ENCODE measurements at regions not wholly inside any gene's neighbourhood (a gene's known extent, or its start where the extent isn't known, plus 50 kb on each side); places are given as distances from the start of the nearest gene placed in this dataset.

DNA sequence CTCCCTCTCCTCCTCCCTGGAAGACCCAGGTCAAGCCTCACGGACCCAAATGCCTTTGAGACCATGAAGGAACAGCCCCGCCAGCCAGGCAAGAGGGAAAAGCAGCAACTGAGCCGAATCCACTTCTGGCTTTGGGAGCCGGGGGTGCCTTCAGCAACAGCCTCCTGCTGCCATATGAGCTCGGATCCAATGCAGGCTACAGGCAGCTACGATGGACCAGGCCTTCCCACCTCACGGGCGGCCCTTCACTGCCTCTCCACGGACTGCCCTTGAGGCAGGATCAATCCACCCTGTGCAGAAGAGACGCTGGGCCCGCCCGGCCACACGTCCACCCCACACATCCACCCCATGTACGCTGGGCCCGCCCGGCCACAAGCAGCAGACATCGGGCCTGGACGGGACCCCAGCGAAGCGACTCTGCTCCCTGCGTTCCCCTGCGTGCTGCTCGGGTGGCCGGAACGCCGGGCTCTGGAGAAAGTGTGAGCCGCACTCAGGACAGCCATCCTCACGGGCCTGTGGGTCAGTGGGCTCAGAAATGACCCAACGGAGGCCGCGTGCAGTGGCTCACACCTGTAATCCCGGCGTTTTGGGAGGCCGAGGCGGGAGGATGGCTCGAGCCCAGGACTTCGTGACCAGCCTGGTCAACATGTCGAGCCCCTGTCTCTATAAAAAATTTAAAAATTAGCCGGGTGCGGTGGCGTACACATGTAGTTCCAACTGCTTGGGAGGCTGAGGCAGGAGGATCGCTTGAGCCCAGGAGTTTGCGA is 82.0 kb downstream of the FOXL3 start:
- Histone ChIP-seq H3K27ac (ENCODE audit: insufficient read depth, low read depth, low read length) (no peak overlapping the region), H3K79me2 (ENCODE audit: control insufficient read depth, insufficient read depth, low read length) (no peaks in the 10 kb centered on the region), H3K9me3 (replicated peaks; ENCODE audit: control insufficient read depth, insufficient read depth, low read length) (no peaks in the 10 kb centered on the region), H3K27me3 (ENCODE audit: control insufficient read depth in 2 of 2, insufficient read depth in 2 of 2, low read length in 2 of 2) (no peaks in the 10 kb centered on the region), H3K36me3 (ENCODE audit: control insufficient read depth in 2 of 2, extremely low read depth in 1 of 2, insufficient read depth in 2 of 2, low read length in 2 of 2) (no peaks in the 10 kb centered on the region), H3K9ac (replicated peaks; ENCODE audit: extremely low read depth, insufficient read depth, low read length) (no peak overlapping the region), H3K9me1 (replicated peaks; ENCODE audit: control insufficient read depth, extremely low read depth, insufficient read depth, low read length) (no peaks in the 10 kb centered on the region), H3K4me2 (ENCODE audit: insufficient read depth, low read length) (no peak overlapping the region), H3K4me1 (ENCODE audit: control insufficient read depth, extremely low read depth, insufficient read depth, low read length) (peaks cover 3% of the 10 kb centered on the region), H3K4me3 (replicated peaks in 1 of 3; ENCODE audit: insufficient read depth in 1 of 3, low read depth in 1 of 3, low read length in 3 of 3) (no peak overlapping the region), H4K20me1 (replicated peaks; ENCODE audit: control insufficient read depth, extremely low read depth, insufficient read depth, low read length) (no peaks in the 10 kb centered on the region), H2AFZ (ENCODE audit: low read depth, low read length) (no peak overlapping the region)
- no peak for FAIRE-seq
- CTCF ChIA-PET = interaction anchor here (1.1 kb wide), 1 partner anchor 39 kb away, joined by 3 read pairs; no protein-coding TSS in a partner anchor
- dilution Hi-C loops (cut with MboI; ENCODE audit: extremely low pct_ligation_motif_present, low sequenced_read_pairs) (no loop called here), intact Hi-C loops (cut with micrococcal nuclease) (no loop called here)
- DNase-seq (ENCODE audit: low read depth, low spot score) = no peak
- no TSS peak for BruUV-seq (replicated peaks)
- POLR2A ChIA-PET = no interaction called here
- TF ChIP-seq MYC (IDR thresholded peaks at IDR 0.05; ENCODE audit: low read depth, low read length) (no peak), EZH2 (IDR thresholded peaks at IDR 0.05; ENCODE audit: borderline replicate concordance, low read depth, low read length, severe bottlenecking) (no peak), GATA2 (IDR thresholded peaks at IDR 0.05; ENCODE audit: insufficient read depth, insufficient read length, low read depth, low read length) (no peak), POLR2AphosphoS5 (IDR thresholded peaks at IDR 0.05; ENCODE audit: insufficient read depth, low read depth, low read length) (no peak), POLR2A (IDR thresholded peaks at IDR 0.05; ENCODE audit: low read depth, low read length) (no peak), FOS (IDR thresholded peaks at IDR 0.05; ENCODE audit: borderline replicate concordance, insufficient read depth, low read length) (no peak), JUN (IDR thresholded peaks at IDR 0.05; ENCODE audit: borderline replicate concordance, insufficient read depth, insufficient read length, low read depth) (no peak)
- TF ChIP-seq, protein P1, sequence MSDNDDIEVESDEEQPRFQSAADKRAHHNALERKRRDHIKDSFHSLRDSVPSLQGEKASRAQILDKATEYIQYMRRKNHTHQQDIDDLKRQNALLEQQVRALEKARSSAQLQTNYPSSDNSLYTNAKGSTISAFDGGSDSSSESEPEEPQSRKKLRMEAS (IDR thresholded peaks at IDR 0.05; ENCODE audit: insufficient read depth, insufficient read length) = no peak
- TF ChIP-seq, protein P2, sequence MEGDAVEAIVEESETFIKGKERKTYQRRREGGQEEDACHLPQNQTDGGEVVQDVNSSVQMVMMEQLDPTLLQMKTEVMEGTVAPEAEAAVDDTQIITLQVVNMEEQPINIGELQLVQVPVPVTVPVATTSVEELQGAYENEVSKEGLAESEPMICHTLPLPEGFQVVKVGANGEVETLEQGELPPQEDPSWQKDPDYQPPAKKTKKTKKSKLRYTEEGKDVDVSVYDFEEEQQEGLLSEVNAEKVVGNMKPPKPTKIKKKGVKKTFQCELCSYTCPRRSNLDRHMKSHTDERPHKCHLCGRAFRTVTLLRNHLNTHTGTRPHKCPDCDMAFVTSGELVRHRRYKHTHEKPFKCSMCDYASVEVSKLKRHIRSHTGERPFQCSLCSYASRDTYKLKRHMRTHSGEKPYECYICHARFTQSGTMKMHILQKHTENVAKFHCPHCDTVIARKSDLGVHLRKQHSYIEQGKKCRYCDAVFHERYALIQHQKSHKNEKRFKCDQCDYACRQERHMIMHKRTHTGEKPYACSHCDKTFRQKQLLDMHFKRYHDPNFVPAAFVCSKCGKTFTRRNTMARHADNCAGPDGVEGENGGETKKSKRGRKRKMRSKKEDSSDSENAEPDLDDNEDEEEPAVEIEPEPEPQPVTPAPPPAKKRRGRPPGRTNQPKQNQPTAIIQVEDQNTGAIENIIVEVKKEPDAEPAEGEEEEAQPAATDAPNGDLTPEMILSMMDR (IDR thresholded peaks at IDR 0.05; ENCODE audit: extremely low read depth in 1 of 2, insufficient read depth in 1 of 2, low read depth in 1 of 2, low read length in 2 of 2) = no peak

All from endothelial cell of umbilical vein (primary cell).